ENCODE measurements at regions not wholly inside any gene's neighbourhood (a gene's known extent, or its start where the extent isn't known, plus 50 kb on each side); places are given as distances from the start of the nearest gene placed in this dataset.

DNA sequence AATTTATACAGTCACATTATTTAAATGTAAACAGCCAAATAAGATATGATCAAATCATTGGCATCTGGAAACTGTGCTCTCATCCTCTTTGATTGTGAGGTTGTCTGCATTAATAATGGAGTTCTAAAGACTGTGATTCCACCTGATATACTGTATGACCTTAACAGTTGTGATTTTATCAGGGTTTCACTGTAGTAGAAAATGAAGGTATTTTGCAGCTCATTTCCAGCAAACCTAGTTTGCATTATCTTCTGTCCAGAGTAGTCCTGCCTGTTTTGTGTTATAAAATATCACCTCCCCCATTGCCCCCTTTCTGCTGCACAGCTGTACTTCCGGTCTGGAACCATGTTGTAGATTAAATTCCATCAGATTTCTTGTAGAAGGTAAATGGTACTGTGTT is 731.6 kb upstream of the FANCL start:
- no peak overlapping the region for H3K27ac ChIP-seq (ENCODE audit: low read depth, low read length)
- no peak overlapping the region for H3K27ac Mint-ChIP-seq
- H3K27me3 ChIP-seq (ENCODE audit: control insufficient read depth, insufficient read depth, low read length, poor library complexity, severe bottlenecking): no peaks in the 10 kb centered on the region
- H3K4me3 ChIP-seq (ENCODE audit: low read length): no peak overlapping the region
- no peaks in the 10 kb centered on the region for H3K9me3 ChIP-seq (ENCODE audit: control insufficient read depth, low read length)
- no peak for DNase-seq
- no peaks in the 10 kb centered on the region for H3K36me3 ChIP-seq (ENCODE audit: control insufficient read depth, insufficient read depth, low read length)
- H3K4me1 ChIP-seq (ENCODE audit: control insufficient read depth, insufficient read depth, low read length): no peaks in the 10 kb centered on the region
- no peaks in the 10 kb centered on the region for H3K9me3 Mint-ChIP-seq
- H3K36me3 Mint-ChIP-seq (ENCODE audit: low read depth): no peaks in the 10 kb centered on the region
- H3K9ac ChIP-seq (ENCODE audit: extremely low read depth, low read length, poor library complexity, severe bottlenecking): no peak overlapping the region
- TF ChIP-seq, protein P1, sequence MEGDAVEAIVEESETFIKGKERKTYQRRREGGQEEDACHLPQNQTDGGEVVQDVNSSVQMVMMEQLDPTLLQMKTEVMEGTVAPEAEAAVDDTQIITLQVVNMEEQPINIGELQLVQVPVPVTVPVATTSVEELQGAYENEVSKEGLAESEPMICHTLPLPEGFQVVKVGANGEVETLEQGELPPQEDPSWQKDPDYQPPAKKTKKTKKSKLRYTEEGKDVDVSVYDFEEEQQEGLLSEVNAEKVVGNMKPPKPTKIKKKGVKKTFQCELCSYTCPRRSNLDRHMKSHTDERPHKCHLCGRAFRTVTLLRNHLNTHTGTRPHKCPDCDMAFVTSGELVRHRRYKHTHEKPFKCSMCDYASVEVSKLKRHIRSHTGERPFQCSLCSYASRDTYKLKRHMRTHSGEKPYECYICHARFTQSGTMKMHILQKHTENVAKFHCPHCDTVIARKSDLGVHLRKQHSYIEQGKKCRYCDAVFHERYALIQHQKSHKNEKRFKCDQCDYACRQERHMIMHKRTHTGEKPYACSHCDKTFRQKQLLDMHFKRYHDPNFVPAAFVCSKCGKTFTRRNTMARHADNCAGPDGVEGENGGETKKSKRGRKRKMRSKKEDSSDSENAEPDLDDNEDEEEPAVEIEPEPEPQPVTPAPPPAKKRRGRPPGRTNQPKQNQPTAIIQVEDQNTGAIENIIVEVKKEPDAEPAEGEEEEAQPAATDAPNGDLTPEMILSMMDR (conservative IDR thresholded peaks at IDR 0.05): no peak
- no peaks in the 10 kb centered on the region for H3K27me3 Mint-ChIP-seq (ENCODE audit: insufficient read depth)
- no peak overlapping the region for H3K4me3 Mint-ChIP-seq
- peaks cover 33% of the 10 kb centered on the region for H3K4me1 Mint-ChIP-seq
- 94% methylated on average over 1 of the region's 1 CpG; no CpG with 5 or more reads in 1 of the 2 experiments for WGBS, 2 experiments (ENCODE audit: insufficient coverage in 1 of 2, insufficient read length in 1 of 2)

DNA sequence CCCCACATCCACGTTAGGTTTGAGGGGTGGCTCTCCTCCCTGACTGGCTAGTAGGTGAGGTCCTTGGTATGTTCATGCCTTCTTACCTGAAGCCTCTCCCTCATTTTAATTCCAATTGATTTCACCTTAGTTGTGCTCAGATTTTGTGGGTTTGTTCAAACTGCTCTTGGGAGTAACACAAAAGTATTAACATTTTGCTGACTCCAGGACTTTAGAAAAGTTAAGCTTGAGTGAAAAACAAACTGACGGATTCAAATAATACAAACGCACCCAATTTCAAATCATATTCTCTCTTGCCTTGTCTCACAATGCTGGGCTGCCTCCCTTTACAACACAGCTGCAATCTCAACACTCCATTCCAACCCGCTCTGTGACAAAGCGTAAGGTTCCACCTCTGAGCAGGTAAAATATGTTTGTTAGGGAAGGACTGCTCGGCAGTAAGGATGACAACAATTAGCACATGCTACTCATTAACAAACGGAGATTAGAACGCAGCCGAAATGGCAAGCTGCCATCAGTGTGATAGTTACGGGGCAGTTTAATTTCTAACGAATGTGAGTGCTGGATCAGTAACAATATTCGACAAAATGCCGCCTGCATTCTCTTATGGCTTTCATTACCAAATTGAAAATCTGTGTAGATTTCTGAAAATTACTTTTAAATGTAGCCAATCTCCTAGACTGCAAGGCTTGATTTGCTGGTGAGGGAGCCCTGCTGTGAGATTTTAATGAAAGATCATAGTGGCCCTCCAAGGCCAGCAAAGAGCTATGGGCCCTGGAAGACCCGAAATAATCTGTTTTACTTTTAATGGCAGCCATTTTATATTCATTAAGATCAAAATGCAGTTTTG is 730.6 kb upstream of the FANCL start:
- H3K36me3 Mint-ChIP-seq (ENCODE audit: low read depth): no peaks in the 10 kb centered on the region
- Histone ChIP-seq H3K9me3 (ENCODE audit: control insufficient read depth, low read length) (no peaks in the 10 kb centered on the region), H3K27me3 (ENCODE audit: control insufficient read depth, insufficient read depth, low read length, poor library complexity, severe bottlenecking) (no peaks in the 10 kb centered on the region), H3K36me3 (ENCODE audit: control insufficient read depth, insufficient read depth, low read length) (no peaks in the 10 kb centered on the region), H3K4me3 (ENCODE audit: low read length) (no peak overlapping the region), H3K27ac (ENCODE audit: low read depth, low read length) (no peak overlapping the region), H3K4me1 (ENCODE audit: control insufficient read depth, insufficient read depth, low read length) (no peaks in the 10 kb centered on the region), H3K9ac (ENCODE audit: extremely low read depth, low read length, poor library complexity, severe bottlenecking) (no peak overlapping the region)
- TF ChIP-seq, protein P1 (conservative IDR thresholded peaks at IDR 0.05): no peak
- WGBS, 2 experiments (ENCODE audit: insufficient coverage in 1 of 2, insufficient read length in 1 of 2): 87 to 89% methylated on average over 4 to 14 of the region's 14 CpGs
- H3K27ac Mint-ChIP-seq: peak overlapping the region; percentile 5
- DNase-seq: no peak
- peaks cover 33% of the 10 kb centered on the region for H3K4me1 Mint-ChIP-seq
- no peaks in the 10 kb centered on the region for H3K27me3 Mint-ChIP-seq (ENCODE audit: insufficient read depth)
- H3K4me3 Mint-ChIP-seq: no peak overlapping the region
- no peaks in the 10 kb centered on the region for H3K9me3 Mint-ChIP-seq

DNA sequence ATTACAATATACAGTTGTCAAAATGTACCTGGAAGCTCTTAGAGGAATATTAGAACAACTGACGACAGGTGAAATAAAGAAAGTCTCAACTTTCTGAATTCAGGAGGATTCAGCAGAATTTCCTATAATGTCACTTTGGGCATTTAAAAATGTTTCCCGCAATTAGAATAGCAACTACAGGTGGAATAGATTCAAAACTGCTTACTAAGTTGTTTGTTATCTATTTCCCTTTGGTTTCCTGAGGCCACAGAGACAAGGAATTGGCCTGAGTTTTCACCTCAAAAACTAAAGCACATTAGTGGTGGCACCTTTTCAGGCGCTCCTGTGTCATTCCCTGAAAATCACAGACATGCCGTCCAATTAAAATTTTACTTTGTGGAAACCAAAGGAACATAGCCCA is 729.2 kb upstream of the FANCL start:
- Histone ChIP-seq H3K9ac (ENCODE audit: extremely low read depth, low read length, poor library complexity, severe bottlenecking) (no peak overlapping the region), H3K9me3 (ENCODE audit: control insufficient read depth, low read length) (no peaks in the 10 kb centered on the region), H3K36me3 (ENCODE audit: control insufficient read depth, insufficient read depth, low read length) (no peaks in the 10 kb centered on the region), H3K27me3 (ENCODE audit: control insufficient read depth, insufficient read depth, low read length, poor library complexity, severe bottlenecking) (no peaks in the 10 kb centered on the region), H3K27ac (ENCODE audit: low read depth, low read length) (no peak overlapping the region), H3K4me3 (ENCODE audit: low read length) (no peak overlapping the region), H3K4me1 (ENCODE audit: control insufficient read depth, insufficient read depth, low read length) (no peaks in the 10 kb centered on the region)
- DNase-seq: no peak
- Mint-ChIP-seq H3K27ac (no peak overlapping the region), H3K9me3 (no peaks in the 10 kb centered on the region), H3K4me3 (no peak overlapping the region), H3K27me3 (ENCODE audit: insufficient read depth) (no peaks in the 10 kb centered on the region), H3K36me3 (ENCODE audit: low read depth) (no peaks in the 10 kb centered on the region), H3K4me1 (peaks cover 24% of the 10 kb centered on the region)
- 92 to 98% methylated on average over 4 of the region's 4 CpGs for WGBS, 2 experiments (ENCODE audit: insufficient coverage in 1 of 2, insufficient read length in 1 of 2)
- TF ChIP-seq, protein P1 (conservative IDR thresholded peaks at IDR 0.05): no peak

Measured in endodermal cell (in vitro differentiated cells).